ENCODE measurements at regions not wholly inside any gene's neighbourhood (a gene's known extent, or its start where the extent isn't known, plus 50 kb on each side); places are given as distances from the start of the nearest gene placed in this dataset.
"Not testable (repeated sequence)": the region's sequence is repeated elsewhere in the genome, so short reads cannot be mapped to it uniquely, and the experiment has no call there.

DNA sequence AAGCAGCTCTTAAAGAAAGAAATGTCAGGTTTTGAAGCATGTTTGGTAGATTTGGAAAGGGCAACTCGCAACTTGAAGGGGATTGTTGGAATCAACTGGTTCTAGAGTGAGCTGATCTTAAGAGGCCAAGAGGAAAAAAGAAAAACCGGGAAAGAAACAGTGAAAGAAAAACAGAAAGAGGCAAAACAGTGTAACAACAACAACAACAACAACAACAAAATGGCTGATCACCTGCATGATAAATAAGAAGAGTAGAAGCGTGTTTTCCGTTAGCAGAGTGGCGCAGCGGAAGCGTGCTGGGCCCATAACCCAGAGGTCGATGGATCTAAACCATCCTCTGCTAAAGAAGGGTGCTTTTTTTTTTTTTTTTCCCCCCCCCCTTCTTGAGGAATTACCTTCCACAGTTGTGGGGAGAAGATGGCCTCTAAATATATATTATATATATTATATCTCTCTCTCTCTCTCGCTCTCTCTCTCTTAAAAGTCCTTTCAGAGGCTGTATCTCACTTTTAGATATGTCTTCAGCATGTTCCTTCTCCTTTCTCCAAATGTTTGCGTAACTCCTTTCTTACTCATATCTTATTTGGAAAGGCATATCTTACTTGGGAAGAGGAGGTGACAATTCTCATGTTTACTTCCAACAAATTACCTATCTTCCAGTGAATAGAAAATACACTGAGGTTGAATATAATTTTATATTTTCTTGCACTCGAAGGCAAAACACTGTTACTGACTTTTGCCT lies 134.4 kb downstream of the OR2B2 start:
- DNase-seq (ENCODE audit: low read depth), result no peak
- no peak overlapping the region for H3K4me3 ChIP-seq (ENCODE audit: low read depth, low read length)

GRCh38 chr6:27777126-27777525 lies 135.1 kb downstream of the OR2B2 start:
- DNase-seq (ENCODE audit: low read depth), result no peak
- no peak overlapping the region for H3K4me3 ChIP-seq (ENCODE audit: low read depth, low read length)

DNA sequence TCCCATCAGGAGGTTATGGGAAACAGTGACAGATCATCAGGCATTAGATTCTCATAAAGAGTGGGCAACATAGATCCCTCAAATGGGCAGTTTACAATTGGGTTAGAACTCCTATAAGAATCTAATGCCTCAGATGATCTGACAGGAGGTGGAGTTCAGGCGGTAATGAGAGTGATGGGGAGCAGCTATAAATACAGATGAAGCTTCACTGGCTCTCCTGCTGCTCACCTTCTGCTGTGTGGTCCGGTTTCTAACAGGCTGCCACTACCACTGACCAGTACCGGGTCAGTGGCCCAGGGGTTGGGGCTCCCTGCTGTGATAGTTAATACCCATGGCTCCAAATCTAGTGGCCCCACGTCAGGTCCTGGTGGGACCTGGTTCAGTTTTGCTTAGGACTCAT lies 135.7 kb downstream of the OR2B2 start:
- DNase-seq (ENCODE audit: low read depth), result no peak
- no peak overlapping the region for H3K4me3 ChIP-seq (ENCODE audit: low read depth, low read length)

DNA sequence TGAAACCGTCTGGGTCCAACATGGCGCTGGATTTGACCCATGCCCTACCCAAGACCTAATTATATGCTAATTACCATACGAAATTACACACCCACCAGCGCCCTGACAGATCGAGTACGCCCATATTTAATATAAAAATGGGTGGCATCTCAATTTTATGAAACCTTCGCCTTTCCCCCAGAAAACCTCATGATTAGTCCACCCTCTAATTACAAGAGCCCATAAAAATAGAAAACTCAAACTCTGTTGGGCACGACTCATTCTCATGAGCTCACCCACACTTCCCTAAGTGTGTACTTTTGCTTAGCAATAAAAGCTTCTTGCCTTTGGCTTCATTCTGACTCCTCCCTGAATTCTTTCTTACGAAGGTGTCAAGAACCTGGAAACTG lies 136.4 kb downstream of the OR2B2 start:
- DNase-seq (ENCODE audit: low read depth), result no peak
- no peak overlapping the region for H3K4me3 ChIP-seq (ENCODE audit: low read depth, low read length)

- not testable (repeated sequence) for DNase-seq (ENCODE audit: low read depth); H3K4me3 ChIP-seq (ENCODE audit: low read depth, low read length)
Observed at GRCh38 chr6:27775138-27775795, 136.9 kb downstream of the OR2B2 start.

- DNase-seq (ENCODE audit: low read depth); H3K4me3 ChIP-seq (ENCODE audit: low read depth, low read length): not testable (repeated sequence)
Observed at GRCh38 chr6:27774264-27774600, 138.0 kb downstream of the OR2B2 start.

- H3K4me3 ChIP-seq (ENCODE audit: low read depth, low read length), result not testable (repeated sequence)
Observed at GRCh38 chr6:27773542-27774263, 138.5 kb downstream of the OR2B2 start.

DNA sequence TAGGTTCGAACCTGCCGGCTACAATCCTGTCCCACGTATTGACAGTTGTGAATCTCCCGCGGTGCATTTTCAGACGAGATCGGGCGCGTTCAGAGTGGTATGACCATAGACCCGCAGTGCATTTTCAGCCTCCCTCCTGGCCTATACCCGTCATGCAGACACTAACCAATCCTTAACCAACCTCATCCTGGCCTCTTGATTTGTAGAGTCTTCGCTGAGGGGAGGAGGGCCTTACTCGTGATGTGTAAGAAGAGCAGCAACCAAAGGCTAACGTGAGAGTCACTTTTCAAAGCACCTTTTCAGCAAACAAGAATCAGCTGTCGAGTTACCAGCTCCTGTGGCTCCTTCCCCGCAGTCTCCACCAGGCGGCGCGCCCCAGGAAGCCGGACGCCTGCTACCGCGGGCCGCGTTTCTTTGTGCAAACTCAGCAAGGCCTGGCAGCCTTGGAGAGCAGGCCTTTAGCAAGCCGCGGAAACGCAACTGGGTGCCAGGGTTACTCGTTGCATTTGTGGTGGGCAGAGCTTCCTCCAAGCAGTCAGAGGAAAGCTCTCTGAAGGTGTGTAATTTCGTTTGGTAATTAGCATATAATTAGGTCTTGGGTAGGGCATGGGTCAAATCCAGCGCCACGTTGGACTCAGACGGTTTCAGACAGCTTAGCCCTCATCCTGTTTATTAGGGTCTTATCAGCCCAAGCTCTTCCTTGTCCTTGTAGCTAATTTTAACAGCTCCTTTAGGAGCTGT lies 139.8 kb downstream of the OR2B2 start:
- H3K4me3 ChIP-seq (ENCODE audit: low read depth, low read length), result peak overlapping the region; percentile 13

More at GRCh38 chr6:27773542-27774263, 138.5 kb downstream of the OR2B2 start:
- DNase-seq (ENCODE audit: low read depth), result not testable (repeated sequence)

GRCh38 chr6:27771235-27771634 lies 141.0 kb downstream of the OR2B2 start:
- no peak overlapping the region for H3K4me3 ChIP-seq (ENCODE audit: low read depth, low read length)
- no peak for DNase-seq (ENCODE audit: low read depth)

More for the DNA sequence above, 139.8 kb downstream of the OR2B2 start:
- DNase-seq (ENCODE audit: low read depth), result peak; percentile 42

DNA sequence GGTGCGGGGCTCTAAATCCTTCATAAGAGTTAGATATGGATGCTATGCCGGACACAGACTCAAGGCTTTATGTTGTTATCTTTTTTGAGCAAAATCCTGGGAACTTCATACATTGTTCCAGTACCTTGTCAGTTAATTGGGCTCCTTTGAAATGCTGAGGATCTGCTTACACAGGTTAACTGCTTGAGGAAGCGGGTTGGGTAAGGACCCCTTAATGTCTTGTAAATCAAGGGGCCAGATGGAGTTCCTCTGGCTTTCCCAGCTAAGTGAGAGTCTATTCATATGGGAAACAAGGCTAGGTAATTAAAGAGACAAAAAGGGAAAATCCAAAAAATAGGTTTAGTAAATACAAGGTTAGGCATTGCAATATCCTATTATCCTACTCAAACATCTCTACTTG lies 141.5 kb downstream of the OR2B2 start:
- H3K4me3 ChIP-seq (ENCODE audit: low read depth, low read length), result no peak overlapping the region
- DNase-seq (ENCODE audit: low read depth), result no peak

DNA sequence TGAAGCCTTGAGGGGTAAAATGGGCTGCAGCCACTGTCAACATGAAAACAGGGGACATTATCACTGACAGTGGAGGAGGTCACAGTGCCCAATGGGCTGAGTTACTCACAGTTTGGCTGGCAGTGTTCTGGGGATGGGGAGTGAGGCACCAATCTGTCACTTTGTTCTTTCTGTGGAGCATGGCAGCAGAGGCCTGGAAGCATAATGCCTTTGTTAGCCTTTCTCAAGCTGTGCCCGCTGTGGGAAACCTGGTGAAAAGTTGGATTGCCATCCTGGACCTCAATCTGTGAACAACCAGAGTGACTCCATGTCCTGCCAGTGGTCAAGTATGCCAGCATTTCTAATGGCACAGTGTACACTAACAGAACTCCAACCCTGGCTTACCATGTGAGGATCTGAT lies 143.6 kb downstream of the OR2B2 start:
- no peak overlapping the region for H3K4me3 ChIP-seq (ENCODE audit: low read depth, low read length)
- no peak for DNase-seq (ENCODE audit: low read depth)

DNA sequence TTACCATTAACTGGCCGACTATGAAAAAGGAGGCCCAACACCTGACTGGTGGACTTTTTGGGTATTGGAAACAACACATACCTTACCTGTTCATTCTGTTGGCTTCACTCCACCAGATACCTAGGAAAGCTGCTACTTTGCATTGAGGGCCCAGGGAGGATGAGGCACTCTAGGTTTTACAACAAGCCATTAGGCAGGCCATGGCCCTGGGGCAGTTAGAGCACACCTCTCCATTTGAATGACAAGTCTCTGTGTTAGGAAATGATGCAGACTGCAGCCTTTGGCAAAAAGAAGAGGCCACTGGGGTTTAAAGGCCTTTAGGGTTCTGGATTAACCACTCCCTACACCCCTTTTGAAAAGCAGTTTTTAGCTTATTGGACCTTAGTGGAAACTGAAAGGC lies 144.3 kb downstream of the OR2B2 start:
- DNase-seq (ENCODE audit: low read depth), result no peak
- H3K4me3 ChIP-seq (ENCODE audit: low read depth, low read length), result no peak overlapping the region

DNA sequence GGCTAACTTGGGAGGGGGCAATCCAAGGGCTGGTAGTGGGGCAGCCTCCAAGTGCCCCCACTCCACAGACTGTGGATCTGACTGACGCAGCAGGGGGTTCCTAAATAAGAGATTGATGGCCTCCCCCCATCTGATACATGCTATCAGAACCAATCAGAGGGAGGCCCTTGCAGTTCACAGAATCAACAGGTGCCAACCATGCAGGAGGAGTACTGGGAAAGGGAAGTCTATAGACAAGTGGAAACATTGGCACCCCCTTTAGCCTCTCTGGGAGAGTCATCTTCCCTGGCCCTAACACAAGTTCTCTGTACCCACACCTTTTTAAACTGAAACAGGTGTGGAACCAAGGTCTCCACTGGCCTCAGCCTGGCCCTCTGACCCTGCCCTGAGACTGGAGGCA lies 145.8 kb downstream of the OR2B2 start:
- no peak for DNase-seq (ENCODE audit: low read depth)
- H3K4me3 ChIP-seq (ENCODE audit: low read depth, low read length), result no peak overlapping the region

GRCh38 chr6:27765028-27765590 lies 147.1 kb downstream of the OR2B2 start:
- DNase-seq (ENCODE audit: low read depth), result no peak

GRCh38 chr6:27761391-27761790 lies 150.8 kb downstream of the OR2B2 start:
- DNase-seq (ENCODE audit: low read depth), result no peak
- H3K4me3 ChIP-seq (ENCODE audit: low read depth, low read length), result no peak overlapping the region

More at GRCh38 chr6:27765028-27765590, 147.1 kb downstream of the OR2B2 start:
- H3K4me3 ChIP-seq (ENCODE audit: low read depth, low read length), result no peak overlapping the region

GRCh38 chr6:27760464-27760863 lies 151.7 kb downstream of the OR2B2 start:
- DNase-seq (ENCODE audit: low read depth), result no peak
- no peak overlapping the region for H3K4me3 ChIP-seq (ENCODE audit: low read depth, low read length)

GRCh38 chr6:27759930-27760329 lies 152.3 kb downstream of the OR2B2 start:
- DNase-seq (ENCODE audit: low read depth), result no peak
- H3K4me3 ChIP-seq (ENCODE audit: low read depth, low read length), result no peak overlapping the region

DNA sequence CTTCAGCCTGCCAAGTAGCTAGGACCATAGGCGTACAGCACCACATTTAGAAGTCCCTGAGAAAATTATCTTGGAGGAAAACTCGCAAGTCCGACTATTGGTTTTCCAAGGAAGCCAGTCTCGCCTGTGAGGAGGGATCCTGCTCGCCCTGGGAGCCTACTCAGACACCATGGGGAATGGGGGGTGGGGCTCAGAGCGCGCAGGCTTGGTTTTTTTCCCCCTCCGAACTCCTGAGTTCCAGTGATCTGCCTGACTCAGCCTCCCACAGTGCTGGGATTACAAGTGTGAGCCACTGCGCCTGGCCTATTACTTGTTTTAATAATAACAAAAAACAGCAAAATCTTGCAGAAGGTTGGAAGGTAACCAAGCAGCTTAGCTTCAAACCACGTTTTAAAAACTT lies 153.7 kb downstream of the OR2B2 start:
- DNase-seq (ENCODE audit: low read depth), result no peak
- no peak overlapping the region for H3K4me3 ChIP-seq (ENCODE audit: low read depth, low read length)

GRCh38 chr6:27757307-27757706 lies 154.9 kb downstream of the OR2B2 start:
- H3K4me3 ChIP-seq (ENCODE audit: low read depth, low read length), result peak overlapping the region; percentile 38
- DNase-seq (ENCODE audit: low read depth), result no peak

DNA sequence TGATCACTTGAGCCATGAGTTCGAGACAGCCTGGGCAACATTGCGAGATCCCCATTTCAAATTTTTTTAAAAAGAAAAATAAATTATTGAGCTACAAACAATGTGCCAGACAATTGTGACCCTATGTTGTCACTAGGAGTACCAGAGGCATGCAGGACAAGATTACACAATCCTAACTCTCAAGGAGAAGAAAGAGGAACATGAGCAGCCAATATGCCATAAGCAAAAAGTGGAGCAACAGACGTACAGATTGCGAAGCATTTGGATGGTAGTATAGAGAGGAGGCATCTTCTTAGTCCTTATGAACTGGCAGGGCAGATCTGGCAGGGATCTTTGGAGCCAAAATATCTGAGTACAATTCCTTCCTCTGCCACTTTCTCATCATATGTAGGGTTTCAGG lies 156.4 kb downstream of the OR2B2 start:
- no peak for DNase-seq (ENCODE audit: low read depth)
- H3K4me3 ChIP-seq (ENCODE audit: low read depth, low read length), result no peak overlapping the region

Measured in skeletal muscle cell (primary cell).